ENCODE measurements at regions not wholly inside any gene's neighbourhood (a gene's known extent, or its start where the extent isn't known, plus 50 kb on each side); places are given as distances from the start of the nearest gene placed in this dataset.

DNA sequence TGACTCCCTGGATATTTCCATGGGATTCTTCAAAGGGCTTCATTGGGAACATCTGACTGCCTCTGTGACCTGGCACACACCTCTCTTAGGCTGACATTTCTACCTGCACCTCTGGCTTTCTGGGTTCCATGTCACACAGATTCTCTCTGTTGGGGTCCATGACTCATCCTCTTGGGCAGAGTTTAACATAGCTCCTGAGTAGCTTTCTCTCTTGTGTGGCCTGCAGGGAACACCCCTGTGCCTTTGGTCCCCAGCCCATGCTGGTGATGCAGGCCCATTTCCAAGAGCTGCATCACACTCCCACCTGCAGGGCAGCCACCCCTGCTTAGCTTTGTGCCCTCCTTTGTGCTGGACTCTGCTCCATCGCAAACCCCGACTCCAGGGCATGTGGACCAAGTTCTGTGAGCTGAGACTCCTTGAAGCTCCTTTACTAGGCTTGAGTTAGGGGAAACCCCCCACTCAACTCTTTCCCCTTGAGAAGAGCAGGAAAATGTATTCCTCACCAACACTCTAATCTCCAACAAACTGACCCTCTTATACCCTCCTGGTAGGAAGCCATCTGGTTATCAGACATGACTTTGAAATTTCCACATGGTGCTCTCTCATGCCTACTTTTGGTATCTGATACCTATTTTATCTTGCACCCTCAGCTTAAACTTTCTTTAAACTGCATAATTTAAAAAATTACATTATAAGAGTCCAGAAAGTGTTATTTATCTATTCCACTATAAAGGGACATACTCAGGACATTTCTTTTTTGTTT, 93.3 kb downstream of the ZNF777 start:
- TF ChIP-seq, protein P1, sequence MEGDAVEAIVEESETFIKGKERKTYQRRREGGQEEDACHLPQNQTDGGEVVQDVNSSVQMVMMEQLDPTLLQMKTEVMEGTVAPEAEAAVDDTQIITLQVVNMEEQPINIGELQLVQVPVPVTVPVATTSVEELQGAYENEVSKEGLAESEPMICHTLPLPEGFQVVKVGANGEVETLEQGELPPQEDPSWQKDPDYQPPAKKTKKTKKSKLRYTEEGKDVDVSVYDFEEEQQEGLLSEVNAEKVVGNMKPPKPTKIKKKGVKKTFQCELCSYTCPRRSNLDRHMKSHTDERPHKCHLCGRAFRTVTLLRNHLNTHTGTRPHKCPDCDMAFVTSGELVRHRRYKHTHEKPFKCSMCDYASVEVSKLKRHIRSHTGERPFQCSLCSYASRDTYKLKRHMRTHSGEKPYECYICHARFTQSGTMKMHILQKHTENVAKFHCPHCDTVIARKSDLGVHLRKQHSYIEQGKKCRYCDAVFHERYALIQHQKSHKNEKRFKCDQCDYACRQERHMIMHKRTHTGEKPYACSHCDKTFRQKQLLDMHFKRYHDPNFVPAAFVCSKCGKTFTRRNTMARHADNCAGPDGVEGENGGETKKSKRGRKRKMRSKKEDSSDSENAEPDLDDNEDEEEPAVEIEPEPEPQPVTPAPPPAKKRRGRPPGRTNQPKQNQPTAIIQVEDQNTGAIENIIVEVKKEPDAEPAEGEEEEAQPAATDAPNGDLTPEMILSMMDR (IDR thresholded peaks at IDR 0.05), result no peak
- TF ChIP-seq, protein P2, sequence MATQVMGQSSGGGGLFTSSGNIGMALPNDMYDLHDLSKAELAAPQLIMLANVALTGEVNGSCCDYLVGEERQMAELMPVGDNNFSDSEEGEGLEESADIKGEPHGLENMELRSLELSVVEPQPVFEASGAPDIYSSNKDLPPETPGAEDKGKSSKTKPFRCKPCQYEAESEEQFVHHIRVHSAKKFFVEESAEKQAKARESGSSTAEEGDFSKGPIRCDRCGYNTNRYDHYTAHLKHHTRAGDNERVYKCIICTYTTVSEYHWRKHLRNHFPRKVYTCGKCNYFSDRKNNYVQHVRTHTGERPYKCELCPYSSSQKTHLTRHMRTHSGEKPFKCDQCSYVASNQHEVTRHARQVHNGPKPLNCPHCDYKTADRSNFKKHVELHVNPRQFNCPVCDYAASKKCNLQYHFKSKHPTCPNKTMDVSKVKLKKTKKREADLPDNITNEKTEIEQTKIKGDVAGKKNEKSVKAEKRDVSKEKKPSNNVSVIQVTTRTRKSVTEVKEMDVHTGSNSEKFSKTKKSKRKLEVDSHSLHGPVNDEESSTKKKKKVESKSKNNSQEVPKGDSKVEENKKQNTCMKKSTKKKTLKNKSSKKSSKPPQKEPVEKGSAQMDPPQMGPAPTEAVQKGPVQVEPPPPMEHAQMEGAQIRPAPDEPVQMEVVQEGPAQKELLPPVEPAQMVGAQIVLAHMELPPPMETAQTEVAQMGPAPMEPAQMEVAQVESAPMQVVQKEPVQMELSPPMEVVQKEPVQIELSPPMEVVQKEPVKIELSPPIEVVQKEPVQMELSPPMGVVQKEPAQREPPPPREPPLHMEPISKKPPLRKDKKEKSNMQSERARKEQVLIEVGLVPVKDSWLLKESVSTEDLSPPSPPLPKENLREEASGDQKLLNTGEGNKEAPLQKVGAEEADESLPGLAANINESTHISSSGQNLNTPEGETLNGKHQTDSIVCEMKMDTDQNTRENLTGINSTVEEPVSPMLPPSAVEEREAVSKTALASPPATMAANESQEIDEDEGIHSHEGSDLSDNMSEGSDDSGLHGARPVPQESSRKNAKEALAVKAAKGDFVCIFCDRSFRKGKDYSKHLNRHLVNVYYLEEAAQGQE (IDR thresholded peaks at IDR 0.05; ENCODE audit: insufficient read depth in 1 of 2, low read depth in 2 of 2, low read length in 1 of 2), result no peak

All from Panc1 (cell line).